Omental fat pad (tissue), 3 donors: ENCODE measurements at regions not wholly inside any gene's neighbourhood (a gene's known extent, or its start where the extent isn't known, plus 50 kb on each side); places are given as distances from the start of the nearest gene placed in this dataset.

Experiments
- ATAC-seq: fragments of 150-250 bp; one replicate; pipeline ENCODE4 v1.9.1; 2016; ENCODE audit warnings: mild to moderate bottlenecking, moderate library complexity; ENCODE audit not compliant: low FRiP score
- DNase-seq: peaks from one replicate; pipeline ENCODE4 v3.0.0-alpha.2; 2019; ENCODE audit warnings: low spot score
- CTCF ChIP-seq, 3 donors: fragments of 450-650 bp; IDR thresholded peaks; one replicate each; pipeline ENCODE4 v1.5.1; 2016 to 2017; ENCODE audit warnings: antibody characterized with exemption in 3 of 3, mild to moderate bottlenecking in 3 of 3, moderate library complexity in 2 of 3

GRCh38 chr18:60664736-60665135, 292.2 kb upstream of the MC4R start:
- no peak for TF ChIP-seq CTCF (IDR thresholded peaks at IDR 0.05)
- no peak for DNase-seq

GRCh38 chr18:60667016-60667415, 294.4 kb upstream of the MC4R start:
- DNase-seq (no peak), ATAC-seq (no peak)
- TF ChIP-seq CTCF (IDR thresholded peaks at IDR 0.05) = no peak

More at GRCh38 chr18:60664736-60665135, 292.2 kb upstream of the MC4R start:
- ATAC-seq = no peak

GRCh38 chr18:60668583-60668982, 296.0 kb upstream of the MC4R start:
- no peak for TF ChIP-seq CTCF (IDR thresholded peaks at IDR 0.05)
- no peak for ATAC-seq
- DNase-seq = no peak

- TF ChIP-seq CTCF (IDR thresholded peaks at IDR 0.05) = no peak
- ATAC-seq (no peak), DNase-seq (no peak)
These were observed 297.4 kb upstream of the MC4R start for GRCh38 chr18:60669938-60670337.

GRCh38 chr18:60671021-60671420, 298.4 kb upstream of the MC4R start:
- no peak for ATAC-seq
- DNase-seq = no peak
- TF ChIP-seq CTCF (IDR thresholded peaks at IDR 0.05) = no peak

- DNase-seq (no peak), ATAC-seq (no peak)
- no peak for TF ChIP-seq CTCF (IDR thresholded peaks at IDR 0.05)
These were observed 302.6 kb upstream of the MC4R start for GRCh38 chr18:60675126-60675525.

GRCh38 chr18:60675801-60676200, 303.2 kb upstream of the MC4R start:
- ATAC-seq (no peak), DNase-seq (no peak)

More at GRCh38 chr18:60675801-60676200, 303.2 kb upstream of the MC4R start:
- no peak for TF ChIP-seq CTCF (IDR thresholded peaks at IDR 0.05)
